ENCODE measurements at regions not wholly inside any gene's neighbourhood (a gene's known extent, or its start where the extent isn't known, plus 50 kb on each side); places are given as distances from the start of the nearest gene placed in this dataset.

DNA sequence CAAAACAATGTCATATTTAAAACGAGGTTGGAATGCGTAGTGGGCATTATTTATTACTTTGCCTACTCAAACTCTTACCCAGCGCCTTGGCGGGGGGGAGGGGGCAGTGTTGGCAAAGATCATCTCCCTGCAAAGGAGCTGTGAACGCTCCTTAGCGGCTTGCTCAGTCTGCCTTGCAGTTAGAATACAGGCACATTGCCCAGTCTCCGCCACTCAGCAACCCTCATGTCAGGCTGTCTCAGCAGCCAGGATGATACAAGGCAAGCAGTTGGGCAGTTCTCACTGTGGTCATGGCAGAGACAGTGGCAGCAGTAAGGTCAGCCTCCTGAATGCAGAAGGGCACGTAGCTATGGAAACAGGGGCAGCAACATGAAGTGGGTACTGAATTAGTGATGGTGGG, 170.4 kb upstream of the KCNK2 start:
- intact Hi-C loops (cut with DNase I): no loop called here
- Histone ChIP-seq H3K27me3 (ENCODE audit: low read depth) (no peaks in the 10 kb centered on the region), H3K4me1 (no peaks in the 10 kb centered on the region), H3K36me3 (no peaks in the 10 kb centered on the region), H3K27ac (no peak overlapping the region), H3K9me3 (no peaks in the 10 kb centered on the region), H3K4me3 (no peak overlapping the region)
- DNase-seq: no peak
- ATAC-seq: no peak
- TF ChIP-seq, protein P1, sequence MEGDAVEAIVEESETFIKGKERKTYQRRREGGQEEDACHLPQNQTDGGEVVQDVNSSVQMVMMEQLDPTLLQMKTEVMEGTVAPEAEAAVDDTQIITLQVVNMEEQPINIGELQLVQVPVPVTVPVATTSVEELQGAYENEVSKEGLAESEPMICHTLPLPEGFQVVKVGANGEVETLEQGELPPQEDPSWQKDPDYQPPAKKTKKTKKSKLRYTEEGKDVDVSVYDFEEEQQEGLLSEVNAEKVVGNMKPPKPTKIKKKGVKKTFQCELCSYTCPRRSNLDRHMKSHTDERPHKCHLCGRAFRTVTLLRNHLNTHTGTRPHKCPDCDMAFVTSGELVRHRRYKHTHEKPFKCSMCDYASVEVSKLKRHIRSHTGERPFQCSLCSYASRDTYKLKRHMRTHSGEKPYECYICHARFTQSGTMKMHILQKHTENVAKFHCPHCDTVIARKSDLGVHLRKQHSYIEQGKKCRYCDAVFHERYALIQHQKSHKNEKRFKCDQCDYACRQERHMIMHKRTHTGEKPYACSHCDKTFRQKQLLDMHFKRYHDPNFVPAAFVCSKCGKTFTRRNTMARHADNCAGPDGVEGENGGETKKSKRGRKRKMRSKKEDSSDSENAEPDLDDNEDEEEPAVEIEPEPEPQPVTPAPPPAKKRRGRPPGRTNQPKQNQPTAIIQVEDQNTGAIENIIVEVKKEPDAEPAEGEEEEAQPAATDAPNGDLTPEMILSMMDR (IDR thresholded peaks at IDR 0.05): no peak

- Histone ChIP-seq H3K27me3 (ENCODE audit: low read depth) (no peaks in the 10 kb centered on the region), H3K9me3 (no peaks in the 10 kb centered on the region), H3K4me1 (no peaks in the 10 kb centered on the region), H3K27ac (no peak overlapping the region), H3K4me3 (no peak overlapping the region), H3K36me3 (no peaks in the 10 kb centered on the region)
- DNase-seq (no peak), ATAC-seq (no peak)
- TF ChIP-seq, protein P1 (IDR thresholded peaks at IDR 0.05): no peak
- intact Hi-C loops (cut with DNase I): no loop called here
These were observed 168.6 kb upstream of the KCNK2 start for GRCh38 chr1:214913966-214914365.

GRCh38 chr1:214917081-214917635, 165.4 kb upstream of the KCNK2 start:
- TF ChIP-seq, protein P1 (IDR thresholded peaks at IDR 0.05): no peak
- ATAC-seq (no peak), DNase-seq (no peak)
- no peaks in the 10 kb centered on the region for H3K27me3 ChIP-seq (ENCODE audit: low read depth)
- H3K4me1 ChIP-seq: no peaks in the 10 kb centered on the region
- intact Hi-C loops (cut with DNase I): no loop called here
- no peaks in the 10 kb centered on the region for H3K36me3 ChIP-seq
- no peak overlapping the region for H3K27ac ChIP-seq
- H3K4me3 ChIP-seq: no peak overlapping the region
- H3K9me3 ChIP-seq: no peaks in the 10 kb centered on the region

- Histone ChIP-seq H3K9me3 (no peaks in the 10 kb centered on the region), H3K4me1 (no peaks in the 10 kb centered on the region), H3K36me3 (no peaks in the 10 kb centered on the region), H3K27me3 (ENCODE audit: low read depth) (no peaks in the 10 kb centered on the region), H3K4me3 (no peak overlapping the region), H3K27ac (no peak overlapping the region)
- intact Hi-C loops (cut with DNase I): no loop called here
- ATAC-seq (no peak), DNase-seq (no peak)
- TF ChIP-seq, protein P1 (IDR thresholded peaks at IDR 0.05): no peak
These were observed 163.8 kb upstream of the KCNK2 start for GRCh38 chr1:214918745-214919144.

GRCh38 chr1:214920337-214920736, 162.2 kb upstream of the KCNK2 start:
- DNase-seq: no peak
- intact Hi-C loops (cut with DNase I): no loop called here
- H3K27ac ChIP-seq: no peak overlapping the region
- H3K4me1 ChIP-seq: no peaks in the 10 kb centered on the region
- no peaks in the 10 kb centered on the region for H3K36me3 ChIP-seq
- H3K27me3 ChIP-seq (ENCODE audit: low read depth): no peaks in the 10 kb centered on the region
- ATAC-seq: no peak
- no peak overlapping the region for H3K4me3 ChIP-seq
- no peaks in the 10 kb centered on the region for H3K9me3 ChIP-seq
- TF ChIP-seq, protein P1 (IDR thresholded peaks at IDR 0.05): no peak
